Smooth muscle cell (in vitro differentiated cells): ENCODE measurements at regions not wholly inside any gene's neighbourhood (a gene's known extent, or its start where the extent isn't known, plus 50 kb on each side); places are given as distances from the start of the nearest gene placed in this dataset.
A peak's percentile ranks its signal among the peaks of the same experiment; 100 is the strongest.

Experiments
- DNase-seq: peaks from one replicate; lab custom pipeline; 2025; ENCODE audit not compliant: unreplicated experiment; lab: John Stamatoyannopoulos, UW
- H2AFZ ChIP-seq: fragments of 200-600 bp; sonication (generic); 2 replicates; pipeline ENCODE4 v1.6.0; 2016; ENCODE audit warnings: antibody characterized with exemption, low read depth, mild to moderate bottlenecking
- H3F3A ChIP-seq: fragments of 200-600 bp; sonication (generic); 2 replicates; pipeline ENCODE4 v1.6.0; 2017; ENCODE audit warnings: antibody characterized with exemption, low read depth
- H3K27ac ChIP-seq: fragments of 200-600 bp; sonication (generic); 2 replicates; pipeline ENCODE4 v1.5.1; 2016; ENCODE audit warnings: low read depth, mild to moderate bottlenecking
- H3K27me3 ChIP-seq: fragments of 200-600 bp; sonication (generic); 2 replicates; pipeline ENCODE4 v1.6.1; 2016; ENCODE audit warnings: low read depth, mild to moderate bottlenecking
- H3K36me3 ChIP-seq: fragments of 200-600 bp; sonication (generic); 2 replicates; pipeline ENCODE4 v1.5.1; 2016; ENCODE audit warnings: low read depth
- H3K4me1 ChIP-seq: fragments of 200-600 bp; sonication (generic); 2 replicates; pipeline ENCODE4 v1.5.1; 2016; ENCODE audit warnings: low read depth
- H3K4me2 ChIP-seq: fragments of 200-600 bp; sonication (generic); 2 replicates; pipeline ENCODE4 v1.6.0; 2016; ENCODE audit warnings: mild to moderate bottlenecking
- H3K4me3 ChIP-seq: fragments of 200-600 bp; sonication (generic); 2 replicates; pipeline ENCODE4 v1.5.1; 2016; ENCODE audit warnings: mild to moderate bottlenecking
- H3K79me2 ChIP-seq: fragments of 200-600 bp; sonication (generic); 2 replicates; pipeline ENCODE4 v1.6.0; 2016; ENCODE audit warnings: low read depth, mild to moderate bottlenecking
- H3K9ac ChIP-seq: fragments of 200-600 bp; sonication (generic); 2 replicates; pipeline ENCODE4 v1.6.0; 2016; ENCODE audit warnings: low read depth
- H3K9me3 ChIP-seq: fragments of 200-600 bp; sonication (generic); replicated peaks from 2 replicates; pipeline ENCODE4 v1.5.1; 2016; ENCODE audit warnings: low read depth
- H4K20me1 ChIP-seq: fragments of 200-600 bp; sonication (generic); 2 replicates; pipeline ENCODE4 v1.6.0; 2016; ENCODE audit warnings: low read depth
- WGBS: methylation state at CpG from one replicate; pipeline ENCODE4 v1.1.7; 2016; ENCODE audit warnings: low lambda C conversion rate; 5-methylcytosine and 5-hydroxymethylcytosine counted together
- TF ChIP-seq, protein P1 (sequence below): fragments of 200-600 bp; sonication (generic); IDR thresholded peaks from 2 replicates; pipeline ENCODE4 v1.5.1; 2017; ENCODE audit warnings: borderline replicate concordance, mild to moderate bottlenecking, antibody characterized with exemption; ENCODE audit not compliant: insufficient read depth, poor library complexity, severe bottlenecking

DNA sequence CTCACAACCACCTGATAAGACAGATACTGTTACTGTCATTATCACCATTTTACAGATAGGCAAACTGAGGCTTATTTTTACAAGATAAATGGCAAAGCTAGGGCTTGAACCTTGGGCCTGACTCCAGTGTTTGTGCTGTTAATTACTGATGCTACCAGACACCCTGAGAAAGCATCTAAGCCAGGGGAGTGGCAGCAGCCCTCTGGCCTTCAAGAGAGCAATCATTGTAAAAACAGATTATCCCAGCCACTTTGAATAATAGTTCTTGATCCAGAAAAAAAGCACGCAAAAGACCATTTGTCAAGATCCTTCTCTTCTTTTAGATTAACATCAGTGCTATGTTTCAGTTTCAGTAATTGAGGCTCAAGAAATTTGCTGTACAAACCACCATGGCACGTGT is 109.5 kb downstream of the PLCE1 start:
- Histone ChIP-seq H3F3A (peaks cover 27% of the 10 kb centered on the region), H2AFZ (no peak overlapping the region), H4K20me1 (no peaks in the 10 kb centered on the region), H3K9ac (no peak overlapping the region), H3K9me3 (no peaks in the 10 kb centered on the region), H3K79me2 (no peaks in the 10 kb centered on the region), H3K36me3 (no peaks in the 10 kb centered on the region), H3K4me3 (no peak overlapping the region), H3K4me2 (peak overlapping the region; percentile 10), H3K4me1 (peaks cover 36% of the 10 kb centered on the region), H3K27ac (peak overlapping the region; percentile 99), H3K27me3 (no peaks in the 10 kb centered on the region)
- TF ChIP-seq, protein P1, sequence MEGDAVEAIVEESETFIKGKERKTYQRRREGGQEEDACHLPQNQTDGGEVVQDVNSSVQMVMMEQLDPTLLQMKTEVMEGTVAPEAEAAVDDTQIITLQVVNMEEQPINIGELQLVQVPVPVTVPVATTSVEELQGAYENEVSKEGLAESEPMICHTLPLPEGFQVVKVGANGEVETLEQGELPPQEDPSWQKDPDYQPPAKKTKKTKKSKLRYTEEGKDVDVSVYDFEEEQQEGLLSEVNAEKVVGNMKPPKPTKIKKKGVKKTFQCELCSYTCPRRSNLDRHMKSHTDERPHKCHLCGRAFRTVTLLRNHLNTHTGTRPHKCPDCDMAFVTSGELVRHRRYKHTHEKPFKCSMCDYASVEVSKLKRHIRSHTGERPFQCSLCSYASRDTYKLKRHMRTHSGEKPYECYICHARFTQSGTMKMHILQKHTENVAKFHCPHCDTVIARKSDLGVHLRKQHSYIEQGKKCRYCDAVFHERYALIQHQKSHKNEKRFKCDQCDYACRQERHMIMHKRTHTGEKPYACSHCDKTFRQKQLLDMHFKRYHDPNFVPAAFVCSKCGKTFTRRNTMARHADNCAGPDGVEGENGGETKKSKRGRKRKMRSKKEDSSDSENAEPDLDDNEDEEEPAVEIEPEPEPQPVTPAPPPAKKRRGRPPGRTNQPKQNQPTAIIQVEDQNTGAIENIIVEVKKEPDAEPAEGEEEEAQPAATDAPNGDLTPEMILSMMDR = no peak
- WGBS = 72% methylated on average over 2 of the region's 2 CpGs
- no peak for DNase-seq

DNA sequence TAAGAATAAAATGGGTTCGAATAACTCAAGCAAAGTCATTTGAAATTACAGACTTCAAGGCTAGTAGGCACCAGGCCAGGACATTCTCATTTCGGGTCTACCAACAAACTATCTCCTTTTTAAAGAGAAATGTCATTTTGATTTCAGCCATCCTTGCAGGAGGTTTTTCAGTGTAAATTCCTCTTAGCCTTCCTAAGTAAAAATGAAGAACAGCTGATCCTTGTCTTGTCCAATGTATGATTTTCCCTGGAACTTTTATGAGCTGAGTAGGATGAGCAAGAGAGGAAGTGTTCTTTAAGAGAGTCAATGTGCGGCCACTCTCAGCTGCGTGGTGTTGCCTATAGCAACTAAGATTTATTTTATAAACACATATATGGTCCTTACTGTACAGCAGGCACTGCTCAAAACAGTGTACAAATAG is 110.1 kb downstream of the PLCE1 start:
- peak overlapping the region; percentile 99 for H3K27ac ChIP-seq
- H3K4me1 ChIP-seq = peaks cover 39% of the 10 kb centered on the region
- H3F3A ChIP-seq = peaks cover 30% of the 10 kb centered on the region
- no peak overlapping the region for H3K4me3 ChIP-seq
- peak overlapping the region; percentile 94 for H3K9ac ChIP-seq
- TF ChIP-seq, protein P1 = no peak
- no peaks in the 10 kb centered on the region for H3K36me3 ChIP-seq
- no peak for DNase-seq
- no peaks in the 10 kb centered on the region for H3K79me2 ChIP-seq
- no peaks in the 10 kb centered on the region for H3K9me3 ChIP-seq
- WGBS = 48% methylated on average over 4 of the region's 4 CpGs
- peak overlapping the region; percentile 69 for H3K4me2 ChIP-seq
- no peak overlapping the region for H2AFZ ChIP-seq
- H4K20me1 ChIP-seq = no peaks in the 10 kb centered on the region
- no peaks in the 10 kb centered on the region for H3K27me3 ChIP-seq

DNA sequence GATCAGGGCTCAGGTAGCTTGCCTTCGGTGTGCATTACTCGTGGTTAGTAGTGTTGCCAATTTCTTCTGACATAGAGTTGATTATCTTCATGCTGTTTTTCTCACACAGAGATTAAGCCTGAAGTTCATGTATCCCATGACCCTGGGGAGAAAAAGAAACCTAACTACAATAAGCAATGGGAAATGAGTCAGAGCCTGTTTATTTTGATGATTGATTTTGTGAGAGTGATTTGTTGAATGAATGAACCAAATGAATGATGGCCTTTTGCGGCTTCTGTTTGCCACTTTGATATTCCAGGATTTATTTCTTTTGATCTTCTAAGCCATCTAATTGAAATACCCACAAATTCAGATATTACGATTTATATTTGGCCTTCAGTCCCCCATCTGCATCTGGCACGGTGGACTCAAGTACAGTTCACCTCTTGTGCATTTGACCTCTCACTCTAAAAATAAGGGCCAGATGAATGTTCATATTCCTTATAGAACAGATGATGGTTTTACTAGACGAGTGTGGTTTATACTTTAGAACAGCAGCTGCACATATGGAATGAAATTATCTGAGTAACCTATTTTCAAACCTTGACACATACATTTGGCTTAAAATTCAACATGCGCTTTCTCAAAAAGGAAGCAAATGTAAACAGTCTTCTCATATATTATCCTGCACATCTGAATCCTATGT is 110.7 kb downstream of the PLCE1 start:
- Histone ChIP-seq H3K27me3 (no peaks in the 10 kb centered on the region), H3K27ac (peak overlapping the region; percentile 99), H3K9ac (peak overlapping the region; percentile 94), H3K9me3 (no peaks in the 10 kb centered on the region), H2AFZ (no peak overlapping the region), H3K4me2 (peak overlapping the region; percentile 69), H3K79me2 (no peaks in the 10 kb centered on the region), H3F3A (peaks cover 32% of the 10 kb centered on the region), H3K4me3 (no peak overlapping the region), H3K36me3 (no peaks in the 10 kb centered on the region), H3K4me1 (peaks cover 40% of the 10 kb centered on the region), H4K20me1 (no peaks in the 10 kb centered on the region)
- TF ChIP-seq, protein P1 = no peak
- WGBS = 43% methylated on average over 7 of the region's 7 CpGs
- DNase-seq = no peak

DNA sequence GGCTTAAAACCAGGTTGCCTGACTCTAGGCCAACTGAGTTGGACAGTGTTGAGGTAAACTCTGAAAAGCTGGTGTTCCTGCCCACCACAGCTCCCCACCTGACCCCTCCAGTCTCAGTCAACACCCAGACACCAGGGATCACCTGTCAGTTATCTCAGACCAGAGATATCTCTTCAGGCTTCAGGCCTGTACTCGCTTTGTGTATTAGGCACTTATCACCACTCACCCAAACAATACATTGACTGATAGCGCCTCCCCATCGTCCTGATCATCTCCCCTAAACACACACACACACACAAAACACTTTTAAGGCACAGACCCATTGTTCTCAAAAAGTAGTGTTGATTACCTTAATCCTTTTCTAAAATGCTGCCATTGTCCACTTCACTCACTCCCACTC is 111.5 kb downstream of the PLCE1 start:
- no peaks in the 10 kb centered on the region for H3K36me3 ChIP-seq
- peaks cover 32% of the 10 kb centered on the region for H3F3A ChIP-seq
- no peaks in the 10 kb centered on the region for H4K20me1 ChIP-seq
- TF ChIP-seq, protein P1 = no peak
- no peak overlapping the region for H2AFZ ChIP-seq
- no peak overlapping the region for H3K4me3 ChIP-seq
- WGBS = 71% methylated on average over 3 of the region's 3 CpGs
- H3K4me1 ChIP-seq = peaks cover 40% of the 10 kb centered on the region
- no peaks in the 10 kb centered on the region for H3K79me2 ChIP-seq
- H3K4me2 ChIP-seq = peak overlapping the region; percentile 69
- no peak for DNase-seq
- H3K27me3 ChIP-seq = no peaks in the 10 kb centered on the region
- peak overlapping the region; percentile 99 for H3K27ac ChIP-seq
- H3K9me3 ChIP-seq = no peaks in the 10 kb centered on the region
- H3K9ac ChIP-seq = peak overlapping the region; percentile 94
